SK-N-SH treated with all-trans-retinoic acid at 6 μM for 48 hours (cell line): ENCODE measurements at regions not wholly inside any gene's neighbourhood (a gene's known extent, or its start where the extent isn't known, plus 50 kb on each side); places are given as distances from the start of the nearest gene placed in this dataset.

Experiments
- ATAC-seq: fragments of 200-7000 bp; cut with Tn5 transposase; 3 replicates; pipeline ENCODE4 v1.9.1; 2020; ENCODE audit warnings: mild to moderate bottlenecking, moderate library complexity
- ARNTL ChIP-seq: fragments of 450-650 bp; formaldehyde crosslinking; IDR thresholded peaks from 2 replicates; pipeline ENCODE4 v1.5.0; 2020; ENCODE audit warnings: low read depth, mild to moderate bottlenecking, moderate library complexity, borderline replicate concordance
- BACH2 ChIP-seq: fragments of 250-450 bp; sonication (Bioruptor Pico); IDR thresholded peaks from 2 replicates; pipeline ENCODE4 v1.9.0; 2021; ENCODE audit warnings: mild to moderate bottlenecking, borderline replicate concordance
- CSDC2 ChIP-seq: fragments of 250-450 bp; sonication (Bioruptor Pico); IDR thresholded peaks from 2 replicates; pipeline ENCODE4 v1.5.0; 2020; ENCODE audit warnings: mild to moderate bottlenecking, moderate library complexity
- ESRRG ChIP-seq: fragments of 250-450 bp; sonication (Bioruptor Pico); IDR thresholded peaks from 2 replicates; pipeline ENCODE4 v1.6.1; 2021; ENCODE audit warnings: mild to moderate bottlenecking
- GLIS3 ChIP-seq: fragments of 250-450 bp; sonication (Bioruptor Pico); IDR thresholded peaks from 2 replicates; pipeline ENCODE4 v1.5.0; 2020; ENCODE audit warnings: mild to moderate bottlenecking, moderate library complexity
- ISL1 ChIP-seq: fragments of 250-450 bp; sonication (Bioruptor Pico); IDR thresholded peaks from 2 replicates; pipeline ENCODE4 v2.1.2; 2022; ENCODE audit warnings: mild to moderate bottlenecking, moderate library complexity
- OSR1 ChIP-seq: fragments of 250-450 bp; sonication (Bioruptor Pico); IDR thresholded peaks from 2 replicates; pipeline ENCODE4 v1.8.0; 2022; ENCODE audit warnings: moderate library complexity, mild to moderate bottlenecking, inconsistent platforms
- PATZ1 ChIP-seq: fragments of 250-450 bp; sonication (Bioruptor Pico); IDR thresholded peaks from 2 replicates; pipeline ENCODE4 v1.8.0; 2020; ENCODE audit warnings: mild to moderate bottlenecking, moderate library complexity, borderline replicate concordance
- POU6F1 ChIP-seq: fragments of 250-450 bp; sonication (Bioruptor Pico); IDR thresholded peaks from 2 replicates; pipeline ENCODE4 v1.8.0; 2021; ENCODE audit warnings: low read depth, mild to moderate bottlenecking, moderate library complexity, borderline replicate concordance
- PPARA ChIP-seq: fragments of 250-450 bp; sonication (Bioruptor Pico); IDR thresholded peaks from 2 replicates; pipeline ENCODE4 v1.5.0; 2020; ENCODE audit warnings: mild to moderate bottlenecking, borderline replicate concordance
- RARB ChIP-seq: fragments of 250-450 bp; sonication (Bioruptor Pico); IDR thresholded peaks from 2 replicates; pipeline ENCODE4 v1.8.0; 2021; ENCODE audit warnings: mild to moderate bottlenecking, moderate library complexity
- SNAI2 ChIP-seq: fragments of 250-450 bp; sonication (Bioruptor Pico); IDR thresholded peaks from 2 replicates; pipeline ENCODE4 v1.5.0; 2020; ENCODE audit warnings: mild to moderate bottlenecking, moderate library complexity
- TCF4 ChIP-seq: fragments of 250-450 bp; sonication (Bioruptor Pico); IDR thresholded peaks from 2 replicates; pipeline ENCODE4 v1.8.0; 2021; ENCODE audit warnings: mild to moderate bottlenecking, moderate library complexity, borderline replicate concordance
- TOX ChIP-seq: fragments of 250-450 bp; sonication (Bioruptor Pico); IDR thresholded peaks from 2 replicates; pipeline ENCODE4 v1.8.0; 2021; ENCODE audit warnings: mild to moderate bottlenecking, moderate library complexity, borderline replicate concordance
- TSHZ2 ChIP-seq: fragments of 250-450 bp; sonication (Bioruptor Pico); IDR thresholded peaks from 2 replicates; pipeline ENCODE4 v1.5.0; 2020; ENCODE audit warnings: mild to moderate bottlenecking, moderate library complexity
- ZC3H10 ChIP-seq: fragments of 250-450 bp; sonication (Bioruptor Pico); IDR thresholded peaks from 2 replicates; pipeline ENCODE4 v1.5.1; 2021; ENCODE audit warnings: mild to moderate bottlenecking, moderate library complexity
- ZFP3 ChIP-seq: fragments of 250-450 bp; sonication (Bioruptor Pico); IDR thresholded peaks from 2 replicates; pipeline ENCODE4 v1.5.0; 2020; ENCODE audit warnings: mild to moderate bottlenecking, moderate library complexity
- ZFP30 ChIP-seq: fragments of 450-650 bp; formaldehyde crosslinking; IDR thresholded peaks from 2 replicates; pipeline ENCODE4 v1.5.0; 2022; ENCODE audit warnings: mild to moderate bottlenecking, moderate library complexity
- ZNF565 ChIP-seq: fragments of 450-650 bp; formaldehyde crosslinking; conservative IDR thresholded peaks from 2 replicates; pipeline ENCODE4 v1.5.0; 2020; ENCODE audit warnings: low read depth, mild to moderate bottlenecking, moderate library complexity
- ZNF70 ChIP-seq: fragments of 450-650 bp; formaldehyde crosslinking; IDR thresholded peaks from 2 replicates; pipeline ENCODE4 v1.5.0; 2020; ENCODE audit warnings: mild to moderate bottlenecking, moderate library complexity
- ZNF8 ChIP-seq: fragments of 450-650 bp; formaldehyde crosslinking; IDR thresholded peaks from 2 replicates; pipeline ENCODE4 v1.5.0; 2020; ENCODE audit warnings: mild to moderate bottlenecking, moderate library complexity
- TF ChIP-seq, protein P1 (sequence below): fragments of 250-450 bp; sonication (Bioruptor Pico); IDR thresholded peaks from 2 replicates; pipeline ENCODE4 v1.5.1; 2020; ENCODE audit warnings: low read depth, mild to moderate bottlenecking, moderate library complexity
- TF ChIP-seq, protein P2 (sequence below): fragments of 250-450 bp; sonication (Bioruptor Pico); IDR thresholded peaks from 2 replicates; pipeline ENCODE4 v1.5.1; 2021; ENCODE audit warnings: mild to moderate bottlenecking, moderate library complexity

- TF ChIP-seq SNAI2 (CRISPR knock-in tag) (no peak), ZNF565 (CRISPR knock-in tag) (no peak), TCF4 (CRISPR knock-in tag) (no peak), ESRRG (CRISPR knock-in tag) (no peak), GLIS3 (no peak), RARB (no peak), PATZ1 (CRISPR knock-in tag) (no peak)
- no peak for ATAC-seq
These were observed 2191.0 kb upstream of the ACO1 start for GRCh38 chr9:30193421-30193820.

GRCh38 chr9:30196941-30197340 is 2187.5 kb upstream of the ACO1 start:
- TF ChIP-seq BACH2: no peak
- TF ChIP-seq RARB: no peak
- TF ChIP-seq ESRRG (CRISPR knock-in tag): no peak
- no peak for TF ChIP-seq ZNF70 (CRISPR knock-in tag)
- no peak for TF ChIP-seq ZNF565 (CRISPR knock-in tag)
- no peak for TF ChIP-seq TCF4 (CRISPR knock-in tag)
- TF ChIP-seq, protein P1, sequence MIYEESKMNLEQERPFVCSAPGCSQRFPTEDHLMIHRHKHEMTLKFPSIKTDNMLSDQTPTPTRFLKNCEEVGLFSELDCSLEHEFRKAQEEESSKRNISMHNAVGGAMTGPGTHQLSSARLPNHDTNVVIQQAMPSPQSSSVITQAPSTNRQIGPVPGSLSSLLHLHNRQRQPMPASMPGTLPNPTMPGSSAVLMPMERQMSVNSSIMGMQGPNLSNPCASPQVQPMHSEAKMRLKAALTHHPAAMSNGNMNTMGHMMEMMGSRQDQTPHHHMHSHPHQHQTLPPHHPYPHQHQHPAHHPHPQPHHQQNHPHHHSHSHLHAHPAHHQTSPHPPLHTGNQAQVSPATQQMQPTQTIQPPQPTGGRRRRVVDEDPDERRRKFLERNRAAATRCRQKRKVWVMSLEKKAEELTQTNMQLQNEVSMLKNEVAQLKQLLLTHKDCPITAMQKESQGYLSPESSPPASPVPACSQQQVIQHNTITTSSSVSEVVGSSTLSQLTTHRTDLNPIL: no peak
- no peak for TF ChIP-seq CSDC2
- TF ChIP-seq GLIS3: no peak
- TF ChIP-seq ZC3H10 (CRISPR knock-in tag): no peak
- TF ChIP-seq TOX (CRISPR knock-in tag): no peak
- TF ChIP-seq ZFP30: no peak
- no peak for TF ChIP-seq ARNTL (CRISPR knock-in tag)
- TF ChIP-seq, protein P2, sequence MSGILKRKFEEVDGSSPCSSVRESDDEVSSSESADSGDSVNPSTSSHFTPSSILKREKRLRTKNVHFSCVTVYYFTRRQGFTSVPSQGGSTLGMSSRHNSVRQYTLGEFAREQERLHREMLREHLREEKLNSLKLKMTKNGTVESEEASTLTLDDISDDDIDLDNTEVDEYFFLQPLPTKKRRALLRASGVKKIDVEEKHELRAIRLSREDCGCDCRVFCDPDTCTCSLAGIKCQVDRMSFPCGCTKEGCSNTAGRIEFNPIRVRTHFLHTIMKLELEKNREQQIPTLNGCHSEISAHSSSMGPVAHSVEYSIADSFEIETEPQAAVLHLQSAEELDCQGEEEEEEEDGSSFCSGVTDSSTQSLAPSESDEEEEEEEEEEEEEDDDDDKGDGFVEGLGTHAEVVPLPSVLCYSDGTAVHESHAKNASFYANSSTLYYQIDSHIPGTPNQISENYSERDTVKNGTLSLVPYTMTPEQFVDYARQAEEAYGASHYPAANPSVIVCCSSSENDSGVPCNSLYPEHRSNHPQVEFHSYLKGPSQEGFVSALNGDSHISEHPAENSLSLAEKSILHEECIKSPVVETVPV (CRISPR knock-in tag): no peak
- no peak for TF ChIP-seq TSHZ2 (CRISPR knock-in tag)
- TF ChIP-seq SNAI2 (CRISPR knock-in tag): no peak
- TF ChIP-seq POU6F1 (CRISPR knock-in tag): no peak
- no peak for TF ChIP-seq ISL1 (CRISPR knock-in tag)
- no peak for TF ChIP-seq PATZ1 (CRISPR knock-in tag)
- no peak for TF ChIP-seq OSR1 (CRISPR knock-in tag)
- no peak for ATAC-seq

DNA sequence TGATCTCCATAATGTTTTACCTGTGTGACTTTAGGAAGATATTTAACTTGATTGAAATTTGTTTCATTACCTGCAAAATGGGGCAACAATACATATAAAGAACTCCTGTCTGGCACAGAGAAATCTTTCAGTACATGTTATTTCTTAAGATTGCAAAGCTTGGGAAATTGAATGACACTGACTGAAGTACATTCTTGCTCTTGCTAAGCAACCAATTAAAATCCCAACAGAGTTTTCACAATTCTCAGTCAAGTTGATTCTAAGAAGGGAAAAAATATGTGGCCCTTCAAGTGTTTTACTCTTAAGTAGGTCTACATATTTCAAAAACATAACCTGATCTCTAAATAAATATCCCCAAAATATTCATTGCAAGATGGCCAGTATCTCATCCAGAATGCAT is 2187.0 kb upstream of the ACO1 start:
- no peak for ATAC-seq
- TF ChIP-seq ZNF70 (CRISPR knock-in tag) (no peak), ISL1 (CRISPR knock-in tag) (no peak), ZFP3 (CRISPR knock-in tag) (no peak), POU6F1 (CRISPR knock-in tag) (no peak), RARB (no peak), PPARA (CRISPR knock-in tag) (no peak), ZNF8 (CRISPR knock-in tag) (no peak), ARNTL (CRISPR knock-in tag) (no peak), ZNF565 (CRISPR knock-in tag) (no peak), ZC3H10 (CRISPR knock-in tag) (no peak), TOX (CRISPR knock-in tag) (no peak), ZFP30 (no peak)
- TF ChIP-seq, protein P1: no peak
